ENCODE measurements at regions not wholly inside any gene's neighbourhood (a gene's known extent, or its start where the extent isn't known, plus 50 kb on each side); places are given as distances from the start of the nearest gene placed in this dataset.

DNA sequence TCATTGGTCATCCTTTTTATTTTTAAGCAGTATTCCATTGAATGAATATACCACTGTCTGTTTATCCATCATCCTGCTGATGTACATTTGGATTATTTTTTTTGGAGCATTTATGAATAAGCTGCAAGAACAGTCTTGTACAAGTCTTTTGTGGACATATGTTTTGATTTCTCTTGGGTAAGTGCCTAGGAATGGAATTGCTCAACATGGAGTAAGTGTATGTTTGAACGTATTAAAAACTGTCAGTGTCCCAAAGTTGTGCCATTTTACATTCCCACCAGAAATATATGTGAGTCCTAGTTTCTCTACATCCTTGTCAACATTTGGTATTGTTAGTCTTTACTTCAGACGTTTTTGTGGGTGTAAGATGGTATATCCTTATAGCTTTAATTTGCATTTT is 287.0 kb upstream of the POF1B start:
- TF ChIP-seq CTCF (conservative IDR thresholded peaks at IDR 0.05) = no peak
- TF ChIP-seq ZFX (IDR thresholded peaks at IDR 0.05) = no peak

Data from C4-2B (cell line).